ENCODE measurements at regions not wholly inside any gene's neighbourhood (a gene's known extent, or its start where the extent isn't known, plus 50 kb on each side); places are given as distances from the start of the nearest gene placed in this dataset.
"Not testable (repeated sequence)": the region's sequence is repeated elsewhere in the genome, so short reads cannot be mapped to it uniquely, and the experiment has no call there.

DNA sequence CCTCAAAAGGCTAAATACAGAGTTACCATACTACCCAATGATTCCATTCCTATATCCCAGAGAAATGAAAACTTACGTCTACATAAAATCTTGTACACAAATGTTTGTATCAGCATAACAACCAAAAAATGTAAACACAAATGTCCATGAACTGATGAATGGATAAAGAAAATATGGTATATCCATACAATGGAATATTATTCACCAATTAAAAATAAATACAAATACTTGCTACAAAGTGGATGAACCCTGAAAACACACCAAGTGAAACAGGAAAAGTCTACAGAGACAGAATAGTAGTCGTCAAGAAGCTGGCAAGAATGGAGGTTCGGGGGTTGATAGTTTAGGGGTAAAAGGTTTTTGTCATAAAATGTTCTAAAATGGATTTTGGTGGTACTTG, 54.0 kb upstream of the ANKRD28 start:
- no peak for DNase-seq

GRCh38 chr3:15858547-15859506, 61.0 kb upstream of the ANKRD28 start:
- DNase-seq = peak; percentile 3 to 43 (median 22)

DNA sequence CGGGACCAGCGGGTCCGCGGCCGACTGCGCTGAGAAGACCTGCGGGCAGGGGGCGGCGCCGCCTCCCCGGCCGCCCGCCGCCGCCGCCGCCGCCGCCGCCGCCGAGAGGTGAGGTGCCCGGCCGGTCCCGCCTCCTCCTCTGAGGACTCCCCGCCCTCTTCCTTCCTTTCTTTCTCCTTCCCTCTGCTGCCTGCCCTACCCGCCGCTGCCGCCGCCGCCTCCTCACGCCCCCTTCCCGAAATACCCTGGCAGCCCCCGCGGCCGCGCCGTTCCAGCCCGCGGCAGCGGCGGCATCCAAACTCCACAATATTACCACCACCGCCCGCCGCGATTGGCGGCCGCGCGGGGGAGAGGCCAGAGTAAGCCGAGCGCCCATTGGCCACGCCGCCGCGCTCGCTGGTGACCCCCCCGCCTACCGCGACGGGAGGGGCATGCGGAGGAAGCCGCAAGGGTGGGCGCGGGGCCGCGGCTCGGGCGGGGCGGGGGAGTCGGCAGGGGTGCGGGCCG, 61.8 kb upstream of the ANKRD28 start:
- peak; percentile 78 to 92 (median 85) for DNase-seq

DNA sequence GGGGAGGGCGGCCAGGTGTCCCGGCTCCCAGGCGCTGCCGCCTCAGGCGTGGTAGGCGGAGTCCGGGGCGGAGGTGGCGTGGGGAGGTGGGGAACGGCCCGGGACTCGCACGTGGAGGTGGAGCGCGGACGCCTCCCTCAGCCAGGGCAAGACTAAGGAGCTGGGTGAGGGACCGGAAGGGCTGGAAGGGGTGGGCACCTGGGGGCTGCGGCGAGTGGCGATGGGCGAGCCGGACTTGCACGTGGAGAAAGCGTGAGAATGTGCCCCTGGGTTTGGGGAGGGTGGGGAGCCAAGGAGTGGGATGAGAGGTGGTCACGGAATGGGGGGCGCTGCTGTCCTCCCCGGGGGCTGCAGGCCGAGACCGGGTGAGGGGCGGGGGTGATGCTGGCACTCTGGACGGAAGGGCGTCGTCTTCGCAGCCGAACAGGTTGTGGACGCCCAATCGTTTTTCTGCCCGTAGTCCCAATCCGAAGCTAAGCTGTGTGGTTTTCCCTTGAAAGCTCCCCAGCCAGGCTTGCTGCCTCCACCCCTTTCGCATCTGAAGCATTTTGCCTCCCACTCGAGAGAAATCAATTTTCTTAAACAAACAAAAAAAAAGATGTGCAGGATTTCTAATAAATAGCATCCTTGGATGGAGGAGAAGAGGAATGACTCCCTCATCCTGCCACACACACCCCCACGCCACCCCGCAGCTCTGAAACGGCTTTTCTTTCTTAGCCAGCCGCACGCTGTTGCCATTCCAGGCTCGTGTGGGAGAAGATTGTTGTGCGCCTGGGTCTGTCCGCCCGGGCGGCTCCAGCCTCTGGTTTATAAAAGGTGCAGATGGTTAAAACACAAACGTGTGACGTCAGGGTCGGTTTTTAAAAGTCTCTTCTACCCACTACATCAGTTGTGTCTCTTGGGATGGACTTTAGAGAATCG, 62.5 kb upstream of the ANKRD28 start:
- peak in 3 of 4 experiments; percentile 5 to 20 (median 10) for DNase-seq

DNA sequence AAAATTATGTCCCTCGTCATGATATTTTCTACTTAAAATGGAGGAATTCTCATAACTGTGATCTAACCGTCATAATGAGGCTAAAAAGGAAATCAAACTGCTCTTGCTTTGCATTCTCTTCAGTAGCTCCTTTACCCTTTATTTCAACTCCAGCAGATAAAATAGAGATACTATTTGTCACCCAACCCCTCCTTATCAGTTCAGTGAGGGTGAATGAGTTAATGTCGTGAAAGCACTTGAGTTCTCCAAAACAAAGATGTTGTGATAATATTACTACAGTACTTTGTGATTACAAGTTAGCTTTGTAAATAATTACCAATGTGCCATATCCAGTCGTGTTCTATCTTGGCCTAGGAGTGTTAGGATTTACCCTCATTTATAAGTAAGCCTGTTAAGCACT, 63.4 kb upstream of the ANKRD28 start:
- DNase-seq = no peak

GRCh38 chr3:15872807-15873206, 75.0 kb upstream of the ANKRD28 start:
- DNase-seq = no peak

DNA sequence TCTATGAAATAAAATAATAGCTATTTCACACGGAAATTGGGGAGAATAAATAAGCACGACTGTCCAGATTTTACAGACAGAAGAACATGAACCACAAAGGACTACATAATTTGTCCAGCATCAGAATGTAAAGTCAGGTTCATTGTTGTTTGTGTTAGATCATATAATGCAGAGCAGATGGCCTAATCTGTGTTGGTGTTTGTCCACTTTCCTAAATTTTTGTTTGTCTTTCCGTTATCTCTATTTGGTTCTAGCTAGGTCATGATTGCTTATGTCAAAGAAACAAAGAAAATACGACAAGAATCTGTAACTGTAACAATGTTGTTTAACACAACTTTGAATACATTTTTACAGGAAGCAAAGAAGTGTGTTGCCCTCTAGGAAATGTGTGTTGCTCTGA, 75.6 kb upstream of the ANKRD28 start:
- DNase-seq = no peak

DNA sequence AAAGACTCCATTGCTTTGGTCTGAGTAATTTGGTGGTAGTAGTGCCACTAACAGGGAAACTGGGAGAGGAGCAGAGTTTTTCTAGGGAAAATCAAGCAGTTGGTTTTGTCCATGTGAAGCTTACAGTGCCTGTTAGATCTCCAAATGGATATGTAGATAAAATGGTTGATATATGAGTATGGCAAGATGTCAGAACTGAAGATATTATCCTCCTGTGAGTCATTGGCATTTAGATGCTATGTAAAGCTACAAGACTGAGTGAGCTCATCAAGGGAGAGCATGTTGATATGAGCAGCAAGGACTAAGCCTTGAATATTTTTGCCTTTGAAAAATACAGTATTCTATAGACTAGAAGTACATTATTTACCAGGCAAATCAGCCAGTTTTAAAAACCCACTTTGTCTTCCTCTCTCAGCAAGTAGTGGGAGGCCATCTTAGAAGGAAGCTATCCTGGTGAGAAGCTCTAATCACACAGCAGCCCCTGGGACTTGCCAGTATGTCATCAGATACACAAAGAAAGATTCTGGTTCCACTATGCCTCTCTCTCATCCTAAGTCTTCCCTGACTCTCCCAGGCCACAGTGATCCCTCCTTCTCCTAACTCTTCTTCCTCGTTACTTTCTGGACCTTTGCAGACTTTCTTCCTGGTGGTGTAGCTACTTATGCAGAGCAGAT, 77.4 kb upstream of the ANKRD28 start:
- DNase-seq = no peak

DNA sequence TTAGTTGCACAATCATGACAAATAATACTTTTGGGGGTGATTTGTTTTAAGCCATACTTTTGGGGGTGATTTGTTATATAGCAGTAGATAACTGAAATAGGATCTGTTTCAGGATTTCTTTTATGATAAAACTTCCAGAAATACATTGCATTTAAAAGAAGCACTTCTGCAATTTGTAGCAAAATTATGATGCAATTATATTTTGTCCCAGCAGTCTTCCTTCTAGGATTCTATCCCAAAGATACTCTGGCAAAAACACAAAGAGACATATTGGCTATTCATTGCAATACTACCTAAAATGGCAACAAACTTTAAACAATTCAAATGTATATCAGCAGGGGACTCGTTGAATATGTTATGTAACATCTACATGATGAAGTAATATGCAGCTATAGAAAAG, 78.9 kb upstream of the ANKRD28 start:
- DNase-seq = peak in 1 of 4 experiments; percentile 5

GRCh38 chr3:15877813-15878212, 80.0 kb upstream of the ANKRD28 start:
- DNase-seq = no peak

DNA sequence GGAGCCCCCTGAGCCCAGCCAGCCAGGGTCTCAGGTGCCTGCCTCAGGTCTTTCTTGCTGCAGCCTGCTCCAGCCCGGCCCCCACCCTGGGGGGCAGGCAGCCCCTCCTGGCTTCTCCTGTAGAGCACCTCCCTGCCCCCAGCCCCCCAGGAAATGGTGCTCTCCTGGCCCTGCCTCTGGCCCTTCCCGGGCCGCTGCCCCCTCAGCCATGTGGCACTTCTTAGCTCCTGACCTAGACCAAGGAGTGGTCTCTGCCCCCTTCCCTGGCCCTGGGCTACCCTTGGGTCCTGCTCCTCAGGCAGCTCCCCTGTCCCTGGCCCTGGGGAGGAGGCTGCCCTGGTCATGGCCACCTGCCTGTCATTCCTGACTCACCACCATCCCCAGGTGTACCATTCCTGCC, 82.0 kb upstream of the ANKRD28 start:
- not testable (repeated sequence) for DNase-seq

- no peak for DNase-seq
Measured at GRCh38 chr3:15882577-15882976, 84.8 kb upstream of the ANKRD28 start.

- DNase-seq = no peak
Measured at GRCh38 chr3:15884132-15884531, 86.4 kb upstream of the ANKRD28 start.

- DNase-seq = no peak
Measured at GRCh38 chr3:15886521-15886920, 88.7 kb upstream of the ANKRD28 start.

GRCh38 chr3:15887261-15887660, 89.5 kb upstream of the ANKRD28 start:
- no peak for DNase-seq

DNA sequence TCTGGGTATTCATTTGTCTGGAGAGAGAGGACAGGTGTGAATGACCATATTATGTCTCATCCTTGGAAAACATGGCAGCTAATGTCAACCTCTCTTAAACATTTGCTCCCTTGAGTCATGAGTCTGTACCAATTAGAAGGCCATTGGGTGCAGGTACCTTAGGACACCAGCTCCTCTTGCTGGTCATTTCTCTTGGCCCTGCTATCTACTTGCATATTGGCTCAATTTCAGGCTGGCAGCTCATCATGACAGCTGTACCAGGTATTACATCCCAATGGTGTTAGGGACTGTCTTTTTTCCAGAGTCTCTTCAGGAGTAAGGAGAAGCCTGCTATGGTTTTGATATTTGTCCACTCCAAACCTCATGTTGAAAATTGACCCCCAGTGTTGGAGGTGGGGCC, 92.2 kb upstream of the ANKRD28 start:
- no peak for DNase-seq

DNA sequence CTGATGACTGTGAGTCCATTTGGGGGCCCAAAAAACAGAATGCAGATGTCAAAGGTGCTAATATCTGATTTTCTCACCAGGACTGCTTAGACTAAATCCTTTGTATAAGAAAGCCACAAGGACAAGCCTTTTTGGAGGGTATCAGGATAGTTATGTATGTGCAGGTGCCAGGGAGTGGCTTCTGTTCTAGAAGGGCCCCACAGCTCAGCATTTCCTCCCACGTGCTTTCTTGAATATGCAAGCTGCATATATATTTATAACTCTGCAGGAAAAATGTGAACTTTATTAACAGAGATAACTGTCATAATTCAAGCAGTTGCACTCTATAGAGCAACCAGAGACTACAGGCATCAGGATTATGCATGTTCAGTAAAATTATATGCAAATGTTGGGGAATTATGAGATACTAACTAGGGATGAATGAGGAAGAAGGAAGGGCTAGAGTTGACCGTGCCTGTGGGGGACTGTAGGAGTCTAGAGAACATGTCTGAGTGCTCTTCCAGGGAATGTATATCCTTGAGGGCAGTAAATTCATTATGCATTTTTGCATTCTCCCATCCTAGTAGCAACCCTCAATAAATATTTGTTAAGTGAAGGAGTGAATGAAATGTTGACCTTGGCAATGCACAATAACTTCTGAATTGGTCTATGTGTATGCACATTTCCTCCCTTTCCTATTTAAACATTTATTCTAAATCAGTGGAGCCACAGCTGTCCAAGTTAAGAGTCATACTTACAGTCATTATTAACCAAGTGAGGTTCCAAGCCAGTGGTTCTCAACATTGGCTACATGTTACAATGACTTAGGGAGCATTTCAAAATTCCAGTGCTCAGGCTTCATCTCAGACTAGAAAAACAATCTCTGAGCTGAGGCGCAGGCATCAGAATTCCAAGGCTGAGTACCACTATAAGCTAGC, 94.8 kb upstream of the ANKRD28 start:
- DNase-seq = no peak

DNA sequence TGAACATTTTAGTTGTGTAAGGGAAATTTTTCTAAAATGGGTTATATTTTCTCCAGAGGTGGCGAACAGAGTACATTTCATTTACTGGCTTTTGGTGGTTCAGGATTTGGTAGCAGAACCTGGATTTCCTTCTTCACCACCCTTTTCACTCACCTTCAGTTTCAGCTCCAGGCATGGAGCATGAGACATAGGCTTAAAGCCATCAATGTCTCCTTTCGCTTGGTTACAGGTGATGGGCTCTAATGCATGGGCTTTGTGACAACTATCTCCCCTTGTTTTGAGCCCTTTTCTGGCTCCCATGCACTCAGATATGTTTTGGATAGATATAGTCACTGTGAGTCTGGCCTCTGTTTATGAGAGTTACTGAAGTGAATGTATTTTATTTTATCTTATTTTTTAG, 96.6 kb upstream of the ANKRD28 start:
- DNase-seq = no peak

- no peak for DNase-seq
Measured at GRCh38 chr3:15896500-15896899, 98.7 kb upstream of the ANKRD28 start.

- DNase-seq = peak; percentile 7 to 47 (median 34)
Measured at GRCh38 chr3:15899388-15899787, 101.6 kb upstream of the ANKRD28 start.

GRCh38 chr3:15903164-15903563, 105.4 kb upstream of the ANKRD28 start:
- DNase-seq = no peak
